Tibial artery (tissue), 4 donors: ENCODE measurements at regions not wholly inside any gene's neighbourhood (a gene's known extent, or its start where the extent isn't known, plus 50 kb on each side); places are given as distances from the start of the nearest gene placed in this dataset.

Source experiments
- DNase-seq, 2 donors: peaks; one replicate each; pipeline ENCODE4 v3.0.0-alpha.2; 2019
- H3K27ac ChIP-seq, 2 donors: fragments of 200-600 bp; sonication (generic) in 1 of 2; 1 replicate in 1 of 2; 2 replicates in 1 of 2; pipeline ENCODE4 v1.5.1; 2018 to 2019; ENCODE audit warnings: mild to moderate bottlenecking in 1 of 2
- H3K27me3 ChIP-seq, 2 donors: fragments of 200-600 bp; sonication (generic) in 1 of 2; one replicate each; pipeline versions ENCODE4 v1.5.1 to v1.6.0; 2016 to 2019
- H3K36me3 ChIP-seq, 3 donors: fragments of 200-600 bp; sonication (generic) in 2 of 3; one replicate each; pipeline ENCODE4 v1.5.1; 2016 to 2019; ENCODE audit warnings: mild to moderate bottlenecking in 2 of 3
- H3K4me1 ChIP-seq, 4 donors: fragments of 200-600 bp; sonication (generic) in 2 of 4; 1 replicate in 3 of 4; 2 replicates in 1 of 4; pipeline ENCODE4 v1.5.1; 2016 to 2019
- H3K4me3 ChIP-seq, 2 donors: fragments of 200-600 bp; sonication (generic) in 1 of 2; 1 replicate in 1 of 2; 2 replicates in 1 of 2; pipeline ENCODE4 v1.5.1; 2018 to 2019; ENCODE audit warnings: mild to moderate bottlenecking in 2 of 2
- H3K9me3 ChIP-seq, 3 donors: fragments of 200-600 bp; sonication (generic) in 1 of 3; one replicate each; pipeline ENCODE4 v1.5.1; 2016 to 2019
- intact Hi-C: fragments of 100-400 bp; cut with DNase I; formaldehyde crosslinking; loops from one replicate; pipeline ENCODE4 v1.15.0; 2023; ENCODE audit warnings: low total_unique reads
- TF ChIP-seq, protein P1 (sequence below), 2 experiments: fragments of 200-600 bp in 1 of 2; fragments of 450-650 bp in 1 of 2; IDR thresholded peaks; one replicate each; pipeline ENCODE4 v1.5.1; 2017 to 2019; ENCODE audit warnings: antibody characterized with exemption in 2 of 2, mild to moderate bottlenecking in 1 of 2, moderate library complexity in 1 of 2

DNA sequence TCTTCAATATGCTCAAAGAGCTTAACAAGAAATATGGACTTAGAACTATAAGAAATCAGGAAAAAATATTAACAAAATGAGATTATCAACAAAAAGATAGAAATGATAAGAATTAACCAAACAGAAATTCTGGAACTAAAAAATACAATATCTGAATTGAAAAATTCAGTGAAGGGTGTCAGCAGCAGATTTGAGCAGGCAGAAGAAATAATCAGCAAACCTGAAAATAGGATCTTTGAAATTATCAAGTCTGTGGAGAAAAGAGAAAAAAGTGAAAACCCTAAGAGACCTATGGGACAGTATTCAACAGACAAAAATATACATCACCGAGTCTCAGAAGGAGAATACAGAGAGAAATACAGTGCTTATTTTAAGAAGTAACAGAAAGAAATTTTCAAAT is 877.8 kb upstream of the AGA start:
- H3K9me3 ChIP-seq = peaks cover 3 to 12% (median 11%) of the 10 kb centered on the region in 3 donors
- no peaks in the 10 kb centered on the region for H3K36me3 ChIP-seq
- H3K27ac ChIP-seq = no peak overlapping the region
- no peak overlapping the region for H3K4me3 ChIP-seq
- no peak for DNase-seq
- TF ChIP-seq, protein P1, sequence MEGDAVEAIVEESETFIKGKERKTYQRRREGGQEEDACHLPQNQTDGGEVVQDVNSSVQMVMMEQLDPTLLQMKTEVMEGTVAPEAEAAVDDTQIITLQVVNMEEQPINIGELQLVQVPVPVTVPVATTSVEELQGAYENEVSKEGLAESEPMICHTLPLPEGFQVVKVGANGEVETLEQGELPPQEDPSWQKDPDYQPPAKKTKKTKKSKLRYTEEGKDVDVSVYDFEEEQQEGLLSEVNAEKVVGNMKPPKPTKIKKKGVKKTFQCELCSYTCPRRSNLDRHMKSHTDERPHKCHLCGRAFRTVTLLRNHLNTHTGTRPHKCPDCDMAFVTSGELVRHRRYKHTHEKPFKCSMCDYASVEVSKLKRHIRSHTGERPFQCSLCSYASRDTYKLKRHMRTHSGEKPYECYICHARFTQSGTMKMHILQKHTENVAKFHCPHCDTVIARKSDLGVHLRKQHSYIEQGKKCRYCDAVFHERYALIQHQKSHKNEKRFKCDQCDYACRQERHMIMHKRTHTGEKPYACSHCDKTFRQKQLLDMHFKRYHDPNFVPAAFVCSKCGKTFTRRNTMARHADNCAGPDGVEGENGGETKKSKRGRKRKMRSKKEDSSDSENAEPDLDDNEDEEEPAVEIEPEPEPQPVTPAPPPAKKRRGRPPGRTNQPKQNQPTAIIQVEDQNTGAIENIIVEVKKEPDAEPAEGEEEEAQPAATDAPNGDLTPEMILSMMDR (IDR thresholded peaks at IDR 0.05) = no peak
- H3K4me1 ChIP-seq = no peaks in the 10 kb centered on the region
- intact Hi-C loops = no loop called here
- no peaks in the 10 kb centered on the region for H3K27me3 ChIP-seq

- no peaks in the 10 kb centered on the region for H3K27me3 ChIP-seq
- intact Hi-C loops = no loop called here
- peaks cover 3 to 12% (median 11%) of the 10 kb centered on the region in 3 donors for H3K9me3 ChIP-seq
- DNase-seq = no peak
- H3K4me3 ChIP-seq = no peak overlapping the region
- H3K4me1 ChIP-seq = no peaks in the 10 kb centered on the region
- TF ChIP-seq, protein P1 (IDR thresholded peaks at IDR 0.05) = no peak
- no peaks in the 10 kb centered on the region for H3K36me3 ChIP-seq
- no peak overlapping the region for H3K27ac ChIP-seq
Observed at GRCh38 chr4:178322524-178323183, 880.4 kb upstream of the AGA start.

DNA sequence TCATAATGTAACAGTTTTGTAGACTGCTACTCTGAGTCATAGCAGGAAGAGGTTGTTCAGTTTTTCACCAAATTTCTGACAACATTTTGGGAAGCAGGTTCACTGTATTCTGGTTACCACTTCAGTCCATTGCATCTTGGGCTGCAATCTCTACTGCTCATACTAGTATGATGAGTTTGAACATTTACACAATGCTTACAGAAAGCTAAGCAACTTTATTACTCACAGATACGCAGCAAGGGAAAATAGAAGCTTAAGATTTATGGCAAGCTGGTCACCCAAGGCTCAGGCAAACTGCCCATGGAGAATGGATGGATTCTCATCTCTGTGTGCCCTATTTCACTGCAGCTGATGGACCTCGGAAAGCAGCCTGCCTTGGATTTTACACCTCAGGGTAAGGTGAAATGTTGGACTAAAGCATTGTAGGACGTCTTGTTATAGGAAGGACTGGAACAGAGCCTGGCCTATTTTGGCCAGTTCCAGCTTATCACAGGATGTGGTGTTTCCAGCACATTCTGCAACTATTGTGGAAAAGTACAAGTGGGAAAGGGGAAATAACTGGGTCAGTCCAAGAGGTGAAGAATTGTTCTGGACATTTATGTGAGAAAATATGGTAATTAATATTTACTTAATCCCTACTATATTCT is 887.1 kb upstream of the AGA start:
- H3K4me3 ChIP-seq = no peak overlapping the region
- TF ChIP-seq, protein P1 (IDR thresholded peaks at IDR 0.05) = no peak
- no peak for DNase-seq
- intact Hi-C loops = no loop called here
- no peaks in the 10 kb centered on the region for H3K27me3 ChIP-seq
- no peaks in the 10 kb centered on the region for H3K36me3 ChIP-seq
- H3K4me1 ChIP-seq = no peaks in the 10 kb centered on the region
- H3K9me3 ChIP-seq = no peaks in the 10 kb centered on the region
- H3K27ac ChIP-seq = no peak overlapping the region

DNA sequence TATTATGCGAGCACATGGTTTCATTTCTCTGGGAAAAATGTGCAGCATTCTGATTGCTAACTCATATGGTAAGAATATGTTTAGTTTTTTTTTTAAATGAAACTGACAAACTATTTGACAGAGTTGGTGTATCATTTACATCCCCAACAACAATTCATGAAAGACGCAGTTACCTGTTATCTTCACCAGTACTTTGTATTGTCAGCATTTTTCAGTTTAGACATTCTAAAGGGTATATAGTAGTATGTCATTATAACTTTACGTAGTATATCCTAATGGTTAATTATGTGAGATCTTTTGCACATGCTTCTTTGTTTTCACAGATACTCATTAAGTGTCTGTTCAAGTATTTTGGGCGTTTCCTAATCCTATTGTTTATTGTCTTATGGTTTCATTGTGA is 891.1 kb upstream of the AGA start:
- Histone ChIP-seq H3K4me3 (no peak overlapping the region), H3K27me3 (no peaks in the 10 kb centered on the region), H3K4me1 (no peaks in the 10 kb centered on the region), H3K36me3 (no peaks in the 10 kb centered on the region), H3K9me3 (no peaks in the 10 kb centered on the region), H3K27ac (no peak overlapping the region)
- intact Hi-C loops = no loop called here
- no peak for DNase-seq
- TF ChIP-seq, protein P1 (IDR thresholded peaks at IDR 0.05) = no peak

DNA sequence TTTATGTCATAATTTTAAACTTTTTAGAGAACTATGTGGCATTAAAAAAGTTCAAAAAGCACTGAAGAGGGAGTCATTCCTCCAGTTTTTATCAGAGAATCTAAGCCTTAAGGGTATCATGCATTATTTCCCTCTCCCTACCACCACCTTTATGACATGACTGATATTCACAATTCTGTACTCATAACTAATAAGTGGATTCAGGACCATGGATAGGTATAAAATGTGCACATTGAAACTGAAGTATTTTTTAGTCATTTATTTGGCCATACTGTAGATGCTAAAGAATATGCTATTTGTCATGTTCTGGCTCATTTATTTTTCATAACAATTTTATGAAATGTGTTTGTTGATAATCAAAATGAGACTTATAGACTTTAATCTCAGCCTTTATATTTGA is 897.5 kb upstream of the AGA start:
- Histone ChIP-seq H3K4me3 (no peak overlapping the region), H3K9me3 (no peaks in the 10 kb centered on the region), H3K27ac (no peak overlapping the region), H3K27me3 (no peaks in the 10 kb centered on the region), H3K4me1 (no peaks in the 10 kb centered on the region), H3K36me3 (no peaks in the 10 kb centered on the region)
- intact Hi-C loops = no loop called here
- DNase-seq = no peak
- TF ChIP-seq, protein P1 (IDR thresholded peaks at IDR 0.05) = no peak
